KOPT-K1 (cell line): ENCODE measurements at regions not wholly inside any gene's neighbourhood (a gene's known extent, or its start where the extent isn't known, plus 50 kb on each side); places are given as distances from the start of the nearest gene placed in this dataset.

Experiments
- H3K27ac ChIP-seq: fragments of 200-600 bp; sonication (generic); 2 replicates; pipeline ENCODE4 v1.5.1; 2016; ENCODE audit warnings: antibody characterized with exemption, mild to moderate bottlenecking, low read depth, low read length; ENCODE audit not compliant: poor library complexity, severe bottlenecking
- H3K36me3 ChIP-seq: fragments of 200-600 bp; sonication (generic); 2 replicates; pipeline ENCODE4 v1.5.1; 2017; ENCODE audit warnings: antibody characterized with exemption, mild to moderate bottlenecking, low read length, moderate library complexity; ENCODE audit not compliant: insufficient read depth
- H3K9me3 ChIP-seq: fragments of 200-600 bp; sonication (generic); 2 replicates; pipeline ENCODE4 v1.5.1; 2017; ENCODE audit warnings: antibody characterized with exemption, low read length, mild to moderate bottlenecking; ENCODE audit not compliant: insufficient read depth, poor library complexity, severe bottlenecking

DNA sequence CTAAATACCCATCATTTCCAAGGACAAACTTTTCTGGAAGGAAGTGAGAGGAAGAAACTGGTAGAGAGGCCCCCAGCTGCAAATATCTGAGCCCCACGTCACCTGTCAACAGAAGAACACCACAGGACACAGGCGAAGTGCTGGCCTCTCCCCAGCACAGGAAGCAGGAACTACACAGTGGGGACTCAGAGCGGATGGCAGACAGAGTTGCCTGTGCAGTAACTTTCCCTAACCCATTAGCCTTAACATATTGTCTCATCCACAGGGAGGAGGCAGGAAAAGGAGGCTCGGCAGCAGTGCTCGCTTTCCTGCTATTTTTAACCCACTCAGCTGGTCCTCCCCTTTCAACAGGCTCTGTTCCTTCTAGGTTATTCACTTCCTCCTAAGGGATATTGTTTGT, 111.5 kb upstream of the TMPO start:
- Histone ChIP-seq H3K36me3 (no peaks in the 10 kb centered on the region), H3K27ac (no peak overlapping the region), H3K9me3 (peaks cover 7% of the 10 kb centered on the region)

DNA sequence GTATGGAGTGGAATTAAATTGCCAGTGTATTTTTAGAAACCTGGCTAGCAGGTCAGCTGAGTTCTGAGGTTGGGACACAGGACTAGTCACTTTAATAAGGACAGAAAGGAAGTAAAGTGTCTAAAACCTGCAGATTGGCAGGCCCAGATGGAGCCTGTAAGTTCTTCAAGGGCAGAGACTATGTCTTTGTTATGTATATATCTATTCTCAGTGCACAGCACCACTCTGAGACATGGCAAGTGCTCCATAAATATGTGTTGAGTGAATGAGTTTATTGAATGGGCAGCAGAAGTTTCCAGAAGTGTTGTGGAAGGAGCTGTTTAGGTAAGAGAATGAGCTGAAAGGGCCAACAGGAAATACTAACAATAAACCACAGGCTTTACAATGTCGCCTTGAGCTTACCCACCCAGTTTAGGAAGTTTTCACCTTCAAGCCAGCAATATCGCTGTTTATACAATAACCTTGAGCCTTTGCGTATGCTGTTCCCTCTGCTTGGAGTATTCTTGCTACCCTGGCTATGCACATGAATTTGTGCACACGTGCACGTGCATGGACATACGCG, 109.5 kb upstream of the TMPO start:
- no peak overlapping the region for H3K27ac ChIP-seq
- peaks cover 7% of the 10 kb centered on the region for H3K9me3 ChIP-seq
- H3K36me3 ChIP-seq: no peaks in the 10 kb centered on the region

DNA sequence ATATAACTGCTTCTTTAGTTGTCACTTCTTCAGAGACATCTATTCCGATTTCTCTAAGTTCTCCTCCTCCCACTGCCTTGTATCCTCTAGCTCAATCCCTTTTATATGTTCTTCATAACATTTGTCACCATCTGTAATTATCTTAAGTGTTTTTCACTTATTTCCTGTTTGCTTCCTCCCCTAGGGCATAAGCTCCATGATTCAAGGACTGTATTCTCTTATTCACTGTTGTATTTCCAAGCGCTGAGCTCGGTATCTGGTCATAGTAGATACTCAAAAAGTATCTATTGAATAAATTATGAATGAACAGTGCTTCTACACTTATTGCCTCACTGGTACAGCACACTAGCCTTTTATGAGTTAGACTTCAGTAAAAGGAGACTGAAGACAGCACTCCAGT, 109.0 kb upstream of the TMPO start:
- Histone ChIP-seq H3K36me3 (no peaks in the 10 kb centered on the region), H3K9me3 (peaks cover 7% of the 10 kb centered on the region), H3K27ac (no peak overlapping the region)

DNA sequence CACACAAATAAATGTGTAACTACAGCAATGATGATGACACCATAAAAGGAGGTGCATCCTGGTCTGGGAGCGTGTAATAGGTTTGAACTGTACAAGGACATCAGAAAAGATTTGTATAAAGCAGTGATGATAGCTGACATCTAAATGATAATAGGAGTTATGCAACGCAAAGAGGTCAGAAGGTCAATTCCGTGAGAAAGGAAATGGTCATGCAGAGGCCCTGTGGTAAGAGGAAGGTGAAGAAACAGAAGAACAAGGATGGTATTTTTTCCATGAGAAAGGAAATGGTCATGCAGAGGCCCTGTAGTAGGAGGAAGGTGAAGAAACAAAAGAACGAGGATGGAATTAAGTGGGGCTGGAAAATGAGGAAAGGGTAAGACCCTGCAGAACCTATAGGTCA, 106.7 kb upstream of the TMPO start:
- H3K36me3 ChIP-seq: no peaks in the 10 kb centered on the region
- H3K9me3 ChIP-seq: peaks cover 7% of the 10 kb centered on the region
- no peak overlapping the region for H3K27ac ChIP-seq

DNA sequence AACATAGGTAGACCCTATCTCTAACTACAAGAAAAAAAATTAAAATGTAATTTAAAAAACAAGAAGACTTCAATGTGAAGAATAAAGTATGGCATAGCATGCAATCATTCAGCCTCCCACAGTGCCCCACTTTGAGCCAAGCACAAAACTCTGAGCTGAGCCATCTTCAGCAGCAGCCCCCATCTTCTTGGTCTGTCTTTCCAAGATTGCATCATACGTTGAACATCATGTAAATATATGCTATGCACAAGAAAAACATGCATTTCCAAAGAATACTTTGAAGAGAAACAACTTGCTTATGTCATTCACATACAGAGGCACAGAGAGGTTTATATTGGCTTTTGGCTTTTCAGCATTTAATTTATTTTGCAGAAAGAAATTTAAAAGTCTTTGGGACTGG, 105.8 kb upstream of the TMPO start:
- no peak overlapping the region for H3K27ac ChIP-seq

DNA sequence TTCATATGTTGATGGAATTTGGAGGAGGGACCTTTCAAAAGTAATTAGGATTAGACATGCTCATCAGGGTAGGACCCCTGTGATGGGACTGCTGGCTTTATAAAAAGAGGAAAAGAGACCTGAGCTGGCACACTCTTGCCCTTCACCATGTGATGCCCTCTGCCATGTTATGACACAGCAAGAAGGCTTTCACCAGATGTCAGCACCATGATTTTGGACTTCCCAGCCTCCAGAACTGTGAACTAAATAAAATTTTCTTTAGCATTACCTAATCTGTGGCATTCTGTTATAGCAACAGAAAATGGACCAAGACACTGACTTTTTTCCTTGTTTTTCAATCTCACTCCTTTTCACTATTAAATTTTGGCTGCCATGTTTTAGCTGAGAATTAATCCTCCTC, 105.0 kb upstream of the TMPO start:
- Histone ChIP-seq H3K9me3 (peaks cover 7% of the 10 kb centered on the region), H3K36me3 (no peaks in the 10 kb centered on the region), H3K27ac (no peak overlapping the region)

More for the DNA sequence above, 105.8 kb upstream of the TMPO start:
- Histone ChIP-seq H3K9me3 (peaks cover 7% of the 10 kb centered on the region), H3K36me3 (no peaks in the 10 kb centered on the region)

DNA sequence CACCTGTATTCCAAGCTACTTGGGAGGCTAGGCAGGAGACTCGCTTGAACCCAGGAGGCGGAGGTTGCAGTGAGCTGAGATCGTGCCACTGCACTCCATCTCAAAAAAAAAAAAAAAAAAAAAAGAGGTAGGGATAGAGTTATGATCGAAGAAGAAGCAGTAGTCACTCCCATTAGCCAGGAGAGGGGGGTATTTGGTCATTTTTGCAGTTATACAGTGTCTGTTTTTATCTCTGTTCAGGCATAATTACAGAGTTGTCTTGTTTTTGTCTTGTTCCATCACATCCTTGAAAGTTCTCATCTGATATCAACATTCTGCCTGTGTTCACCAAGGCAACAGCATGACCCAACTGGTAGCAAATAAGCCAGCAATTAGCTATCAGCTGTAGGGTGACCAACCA, 98.5 kb upstream of the TMPO start:
- Histone ChIP-seq H3K9me3 (no peaks in the 10 kb centered on the region), H3K27ac (no peak overlapping the region), H3K36me3 (no peaks in the 10 kb centered on the region)

DNA sequence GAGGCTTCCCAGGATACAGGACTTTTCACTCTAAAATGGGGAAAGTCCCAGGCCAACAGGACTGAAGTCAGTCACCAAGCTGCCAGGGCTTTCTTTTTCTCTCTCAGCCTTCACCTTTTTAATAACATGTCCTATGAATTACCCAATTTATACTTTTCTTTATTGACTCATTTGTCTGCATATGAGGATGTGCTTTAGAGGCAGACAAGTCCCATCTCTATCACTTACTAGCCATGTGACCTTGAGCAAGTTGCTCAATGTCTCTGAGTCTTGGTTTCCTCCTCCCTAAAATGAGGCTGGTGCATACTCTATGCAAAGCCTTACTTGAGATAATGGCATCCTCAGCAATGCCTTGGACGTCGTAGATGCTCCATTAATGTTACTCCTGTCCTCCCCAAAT, 98.1 kb upstream of the TMPO start:
- H3K27ac ChIP-seq: no peak overlapping the region
- no peaks in the 10 kb centered on the region for H3K36me3 ChIP-seq
- H3K9me3 ChIP-seq: no peaks in the 10 kb centered on the region

DNA sequence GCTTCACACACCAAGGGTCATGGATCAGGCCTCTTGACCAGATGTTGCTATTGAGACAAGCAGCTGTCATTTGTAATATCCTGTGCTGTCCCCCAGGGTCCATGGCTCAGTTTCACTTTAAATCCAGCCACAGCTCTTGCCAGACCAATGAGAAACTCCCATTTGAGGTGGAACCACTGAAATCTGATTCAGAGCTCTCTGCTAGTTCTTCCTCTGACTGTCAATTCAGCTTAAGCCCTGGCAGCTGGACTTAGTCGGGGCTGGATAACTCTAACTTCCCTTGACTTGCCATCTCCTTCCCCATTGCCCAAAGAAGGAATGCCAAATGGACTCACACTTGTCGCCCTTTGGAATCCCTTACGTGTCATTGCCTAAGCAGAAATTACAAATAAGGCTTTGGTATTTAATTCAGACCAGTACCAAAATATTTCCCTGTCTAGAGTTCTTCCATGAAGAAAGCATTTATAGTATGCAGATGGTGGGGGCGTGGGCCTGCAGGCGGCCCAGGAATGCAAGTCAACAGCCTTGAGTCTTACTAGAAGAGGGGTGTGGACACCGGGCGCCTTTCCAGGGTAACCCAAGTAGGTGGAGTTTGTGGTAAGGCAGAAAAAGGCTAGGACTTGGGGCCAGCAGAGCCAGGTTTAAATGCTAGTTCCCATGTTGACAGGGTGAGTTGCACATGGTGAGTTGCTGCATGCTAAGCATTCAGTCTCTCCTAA, 96.9 kb upstream of the TMPO start:
- Histone ChIP-seq H3K9me3 (no peaks in the 10 kb centered on the region), H3K27ac (no peak overlapping the region), H3K36me3 (no peaks in the 10 kb centered on the region)

DNA sequence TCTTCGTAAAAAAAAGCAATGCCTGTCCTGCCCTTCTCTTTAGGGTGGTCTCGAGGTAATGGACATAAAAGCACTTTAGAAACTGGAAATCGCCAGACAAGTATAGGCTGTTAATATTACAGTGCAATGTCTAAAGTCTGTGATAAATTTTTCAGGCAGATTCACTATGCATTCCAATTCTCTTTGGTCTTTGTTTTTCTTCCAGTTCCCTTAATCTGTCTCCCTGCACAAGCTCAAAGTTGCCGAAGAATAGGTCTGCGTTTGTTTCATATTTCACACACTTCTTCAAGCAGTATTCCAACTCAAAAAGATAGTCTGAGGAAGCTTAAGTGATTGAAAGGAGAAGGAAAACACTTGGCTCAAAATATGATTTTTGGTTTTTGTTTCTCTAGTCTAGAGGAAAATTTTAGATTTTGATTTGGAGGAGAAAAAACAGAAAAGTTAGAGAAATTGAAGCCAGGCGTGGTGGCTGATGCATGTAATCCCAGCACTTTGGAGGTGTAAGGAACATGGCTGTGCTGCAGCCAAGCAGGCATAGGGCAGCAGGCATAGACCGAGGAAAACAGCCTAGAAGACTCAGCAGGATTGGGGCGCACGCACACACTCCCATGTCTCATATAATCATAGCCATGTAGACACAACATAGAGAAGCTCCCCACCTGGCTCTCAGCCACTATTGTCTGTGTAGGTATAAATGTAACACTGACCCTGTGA, 96.2 kb upstream of the TMPO start:
- no peaks in the 10 kb centered on the region for H3K9me3 ChIP-seq
- H3K36me3 ChIP-seq: no peaks in the 10 kb centered on the region
- H3K27ac ChIP-seq: no peak overlapping the region

DNA sequence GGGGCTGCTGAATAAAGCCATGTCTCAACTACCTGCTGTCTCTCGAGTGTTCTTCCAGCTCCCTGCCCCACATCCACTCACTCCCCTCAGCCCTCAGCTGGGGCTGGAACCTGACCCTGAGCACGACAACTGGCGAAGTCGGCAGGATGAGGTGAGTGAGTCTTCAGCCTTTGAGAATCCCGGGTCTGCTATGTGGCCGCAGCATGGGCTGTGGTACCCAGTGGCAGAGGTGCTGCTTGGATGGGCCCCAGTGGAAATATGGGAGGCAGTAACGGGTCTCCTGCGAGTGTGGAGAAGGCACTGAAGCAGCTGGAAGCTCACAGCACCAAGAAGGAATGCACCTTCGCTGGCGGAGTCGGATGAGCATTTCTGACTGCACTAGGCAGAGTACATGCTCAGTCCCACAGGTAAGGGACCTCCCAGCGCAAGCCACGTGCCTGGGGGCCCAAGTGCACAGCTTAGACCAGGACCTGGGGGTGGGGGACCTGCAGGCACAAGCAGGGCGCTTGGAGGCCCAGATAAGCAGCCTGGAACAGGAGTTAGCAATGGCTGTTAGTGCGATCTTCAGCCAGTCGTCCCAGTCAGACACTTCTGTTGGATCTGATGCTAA, 95.5 kb upstream of the TMPO start:
- Histone ChIP-seq H3K36me3 (no peaks in the 10 kb centered on the region), H3K27ac (no peak overlapping the region), H3K9me3 (no peaks in the 10 kb centered on the region)

DNA sequence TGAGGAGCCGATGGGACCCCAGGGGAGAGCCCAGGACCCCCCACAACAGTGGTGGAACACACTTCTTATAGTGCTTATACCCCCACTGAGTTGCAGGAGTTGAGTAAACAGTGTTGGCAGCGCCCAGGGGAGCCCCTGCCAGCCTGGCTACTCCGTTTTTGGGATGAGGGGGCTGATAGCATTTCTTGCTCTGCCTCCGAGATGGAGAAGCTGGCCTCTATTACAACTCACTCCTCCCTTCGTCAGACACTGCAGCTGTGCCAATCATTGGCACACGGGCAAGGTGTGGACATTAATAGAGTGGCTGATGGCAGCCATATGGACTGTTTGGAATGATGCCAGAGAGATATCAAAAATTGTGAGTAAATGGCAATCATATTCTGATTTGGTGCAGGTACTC, 94.9 kb upstream of the TMPO start:
- Histone ChIP-seq H3K9me3 (no peaks in the 10 kb centered on the region), H3K27ac (no peak overlapping the region), H3K36me3 (no peaks in the 10 kb centered on the region)

DNA sequence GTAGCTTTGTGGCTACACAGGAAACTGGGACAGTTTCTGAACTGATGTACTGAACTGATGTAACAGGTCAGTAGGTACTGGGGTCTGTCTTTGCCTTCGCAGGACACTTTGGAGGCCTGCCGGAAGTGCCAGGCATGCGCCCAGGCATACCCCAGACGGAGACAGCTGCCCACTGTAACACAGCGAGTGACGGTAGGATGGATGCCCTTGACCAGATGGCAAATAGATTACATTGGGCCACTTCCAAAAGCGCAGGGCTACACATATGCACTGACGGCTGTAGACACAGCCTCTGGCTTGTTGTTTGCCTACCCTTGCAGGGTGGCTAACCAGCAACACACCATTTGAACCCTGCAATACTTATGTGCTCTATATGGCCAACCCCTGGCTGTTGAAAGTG, 94.1 kb upstream of the TMPO start:
- H3K27ac ChIP-seq: no peak overlapping the region
- no peaks in the 10 kb centered on the region for H3K36me3 ChIP-seq
- no peaks in the 10 kb centered on the region for H3K9me3 ChIP-seq

DNA sequence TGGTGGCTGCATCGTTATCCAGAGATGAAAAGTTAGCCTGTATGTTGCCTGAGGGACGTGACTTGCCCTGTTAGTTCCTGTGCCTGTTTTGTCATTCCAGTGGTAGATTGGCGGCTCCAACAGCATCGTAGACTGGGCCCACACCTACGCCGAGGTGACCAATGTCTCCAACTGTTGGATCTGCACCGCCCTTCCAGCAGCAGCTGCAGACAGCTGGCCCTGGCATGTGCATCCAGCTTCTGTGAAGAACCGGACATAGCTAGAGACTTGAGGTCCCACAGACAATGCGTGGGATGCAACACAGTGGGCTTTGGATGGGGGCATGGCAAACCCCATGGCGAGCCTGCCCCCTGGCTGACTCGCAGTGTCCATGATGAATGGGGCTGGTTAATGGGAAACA, 93.0 kb upstream of the TMPO start:
- Histone ChIP-seq H3K9me3 (no peaks in the 10 kb centered on the region), H3K27ac (no peak overlapping the region), H3K36me3 (no peaks in the 10 kb centered on the region)

DNA sequence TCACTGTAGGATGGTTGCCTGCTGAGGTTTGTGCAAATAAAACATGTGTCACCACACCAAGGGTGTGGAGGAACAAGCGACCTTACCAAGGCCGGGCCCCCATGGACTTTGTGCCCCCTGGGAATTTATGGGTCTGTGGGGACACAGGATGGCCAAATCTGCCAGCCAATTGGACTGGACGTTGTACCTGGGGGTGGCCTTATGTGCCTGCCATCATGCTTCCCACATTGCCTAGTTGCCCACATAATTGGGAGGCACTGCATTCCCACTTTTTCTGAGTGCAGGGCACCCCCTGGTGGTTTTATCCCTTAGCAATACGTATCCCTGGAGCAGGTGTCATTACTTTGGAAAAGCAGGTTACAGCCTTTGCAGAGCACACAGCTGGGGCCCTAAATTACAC, 92.6 kb upstream of the TMPO start:
- no peaks in the 10 kb centered on the region for H3K36me3 ChIP-seq
- no peak overlapping the region for H3K27ac ChIP-seq

More for the DNA sequence above, 92.6 kb upstream of the TMPO start:
- no peaks in the 10 kb centered on the region for H3K9me3 ChIP-seq
